ENCODE measurements at regions not wholly inside any gene's neighbourhood (a gene's known extent, or its start where the extent isn't known, plus 50 kb on each side); places are given as distances from the start of the nearest gene placed in this dataset.

DNA sequence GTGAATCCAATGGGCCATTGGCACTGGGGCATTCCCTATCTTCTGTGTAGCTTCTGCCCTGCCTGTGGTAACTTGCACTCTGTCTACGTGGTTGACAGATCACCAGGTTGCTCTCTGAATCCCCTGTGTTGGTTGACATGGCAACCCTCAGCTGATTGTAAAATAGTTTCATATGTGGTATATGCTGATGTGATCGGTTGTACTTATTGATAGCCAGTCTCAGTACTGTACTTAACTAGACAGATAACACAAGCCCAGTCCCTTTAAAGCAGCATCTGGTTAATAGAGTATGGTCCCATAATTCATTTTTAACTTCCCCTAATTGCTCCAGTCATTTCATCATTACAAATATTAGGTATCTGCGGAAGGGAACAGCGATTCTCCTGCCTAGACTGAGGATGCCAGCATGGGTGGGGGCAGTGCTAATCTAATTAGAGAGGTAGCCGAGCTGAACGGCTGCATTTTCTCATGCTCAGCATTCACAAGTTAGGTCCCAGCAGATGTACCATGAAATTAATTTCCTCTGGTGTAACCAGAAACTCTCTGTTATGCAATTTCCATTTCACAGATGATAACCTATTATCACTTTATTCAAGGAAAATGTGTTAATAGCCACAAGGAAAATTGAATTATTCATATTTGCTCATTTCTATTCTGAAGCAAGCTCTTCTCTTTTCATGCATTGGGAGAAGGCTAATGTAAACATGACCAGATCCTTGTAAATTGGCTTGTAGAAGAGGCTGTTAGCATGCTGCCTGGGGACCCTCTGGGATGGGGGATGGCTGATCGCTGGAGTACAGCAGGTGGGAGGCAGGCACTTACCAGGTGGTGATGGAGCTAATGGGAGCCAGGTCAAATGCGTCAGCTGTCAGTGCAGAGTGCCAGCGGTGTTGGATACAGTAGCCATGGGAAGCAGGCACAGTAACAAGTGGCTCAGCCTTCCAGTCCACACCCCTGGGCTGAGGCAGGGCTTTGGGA, 608.3 kb downstream of the GALR1 start:
- DNase-seq (ENCODE audit: low read depth) = no peak

DNA sequence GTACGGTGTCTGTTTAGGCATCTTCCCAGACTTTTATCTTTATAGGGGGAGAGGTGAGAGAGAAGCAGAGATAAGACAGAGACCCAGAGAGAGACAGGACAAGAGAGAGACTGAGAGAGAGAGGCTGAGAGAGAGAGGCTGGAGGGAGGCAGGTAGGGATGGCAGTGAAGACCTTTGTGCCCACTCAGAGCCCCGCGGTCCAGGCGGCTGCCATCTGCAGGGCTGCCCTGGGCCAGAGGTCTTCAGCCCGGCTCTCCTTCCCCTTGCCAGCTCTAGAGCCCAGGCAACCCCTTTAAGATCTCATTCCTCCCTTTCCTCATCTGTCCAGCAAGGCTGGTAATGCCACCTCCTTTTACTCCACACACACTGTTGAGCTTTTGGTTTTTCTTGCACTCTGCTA, 610.0 kb downstream of the GALR1 start:
- no peak for DNase-seq (ENCODE audit: low read depth)

DNA sequence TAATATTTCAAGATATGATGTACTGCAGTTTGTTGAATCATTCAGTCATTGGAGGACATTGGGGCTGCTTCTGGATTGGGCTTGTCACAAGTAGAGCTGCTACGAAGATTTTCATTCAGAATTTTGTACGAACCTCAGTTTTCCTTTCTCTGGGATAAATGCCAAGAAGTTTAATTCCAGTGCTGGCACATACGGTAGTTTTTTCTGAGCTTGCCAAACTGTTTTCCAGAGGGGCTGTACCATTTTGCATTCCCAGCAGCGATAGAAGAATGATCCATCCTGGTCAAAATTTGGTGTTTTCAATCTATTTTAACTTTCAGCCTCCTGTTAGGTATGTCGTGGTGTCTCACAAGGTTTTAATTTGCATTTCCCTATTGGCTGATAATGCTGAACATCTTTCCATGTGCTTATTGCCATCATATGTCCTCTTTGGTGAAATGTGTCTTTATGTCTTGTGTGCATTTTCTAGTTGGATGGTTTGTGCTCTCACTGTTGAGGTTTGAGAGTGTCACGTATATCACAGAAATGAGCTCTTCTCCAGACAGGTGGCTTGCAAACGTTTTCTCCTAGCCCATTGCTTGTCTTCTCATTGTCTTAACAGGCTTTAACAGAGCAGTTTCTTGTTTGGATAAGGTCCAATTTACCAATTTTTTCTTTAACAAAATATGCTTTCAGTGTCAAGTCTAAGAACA, 612.6 kb downstream of the GALR1 start:
- no peak for DNase-seq (ENCODE audit: low read depth)

DNA sequence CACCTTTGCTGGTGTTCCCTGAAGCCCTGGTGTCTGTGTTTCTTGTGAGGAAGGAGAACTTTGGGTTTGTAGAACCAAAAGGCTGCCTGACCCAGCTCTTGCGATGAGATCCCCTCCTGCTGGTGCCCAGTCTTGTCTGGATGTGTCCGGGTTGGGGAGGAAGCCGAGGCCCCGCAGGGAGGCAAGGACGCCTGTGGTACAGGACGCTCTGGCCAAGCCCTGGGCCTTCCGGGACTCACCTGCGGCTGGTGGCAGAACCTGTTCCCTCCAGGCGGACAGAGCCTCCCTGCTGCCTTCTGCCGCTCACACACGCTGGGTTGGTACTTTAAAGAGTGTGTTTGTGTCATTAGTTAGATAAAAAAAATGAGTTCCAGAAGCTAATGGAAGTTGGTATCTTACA, 616.2 kb downstream of the GALR1 start:
- no peak for DNase-seq (ENCODE audit: low read depth)

DNA sequence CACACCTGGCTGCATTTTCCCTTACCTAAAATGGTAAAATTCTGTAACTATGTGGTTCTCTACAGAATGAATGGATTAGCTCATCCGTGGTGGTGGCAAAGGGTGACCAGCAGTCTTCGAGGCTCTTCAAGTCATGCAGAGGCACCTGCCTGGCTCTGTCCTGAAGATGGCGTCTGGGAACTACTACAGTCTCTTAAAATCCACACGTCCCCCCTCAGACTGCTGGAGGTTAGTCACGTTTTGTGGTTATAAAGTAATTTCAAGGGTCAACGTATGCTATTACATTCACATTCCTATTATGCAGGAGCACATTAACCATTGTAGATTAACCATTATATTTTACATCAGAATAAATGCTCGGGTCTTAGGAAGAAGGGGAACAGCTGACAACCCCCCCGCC, 616.7 kb downstream of the GALR1 start:
- DNase-seq (ENCODE audit: low read depth) = no peak

DNA sequence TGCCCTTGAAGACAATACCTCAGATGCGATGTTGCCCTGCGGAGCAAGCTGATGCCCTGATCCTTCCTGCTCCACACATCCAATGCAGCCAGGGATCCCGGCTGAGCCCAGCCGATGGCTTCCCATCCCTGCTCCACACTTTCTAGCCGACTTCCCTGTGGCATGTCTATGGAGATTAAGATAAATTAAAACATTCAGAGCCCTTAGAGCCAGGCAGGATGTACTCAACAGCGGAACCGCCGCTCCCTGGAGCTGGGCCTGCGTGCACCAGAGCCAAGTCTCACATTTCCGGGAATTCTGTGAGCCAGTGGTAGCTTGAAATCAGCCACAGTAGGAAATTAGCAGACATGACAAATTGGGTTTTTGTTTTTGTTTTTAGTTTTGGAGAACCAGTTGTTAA, 620.6 kb downstream of the GALR1 start:
- no peak for DNase-seq (ENCODE audit: low read depth)

DNA sequence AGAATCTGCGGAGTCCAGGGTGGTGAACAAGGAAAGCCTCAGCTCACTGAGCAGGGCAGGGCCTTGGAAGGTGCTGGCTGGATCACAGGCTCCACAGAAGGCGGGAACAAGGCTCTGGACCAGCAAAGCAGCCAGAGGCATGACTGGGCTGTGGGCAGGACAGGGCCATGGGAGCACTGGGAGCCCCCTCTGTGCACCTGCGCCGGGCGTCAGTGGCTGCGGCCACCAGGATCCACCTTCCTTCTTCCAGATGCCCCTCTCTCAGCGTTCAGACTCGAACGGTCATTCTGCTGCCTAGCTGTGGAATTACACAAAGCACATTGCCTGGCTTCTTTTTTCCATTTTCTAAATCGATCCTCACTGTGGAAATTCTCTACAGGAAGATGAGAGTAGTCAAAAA, 621.2 kb downstream of the GALR1 start:
- DNase-seq (ENCODE audit: low read depth) = no peak

DNA sequence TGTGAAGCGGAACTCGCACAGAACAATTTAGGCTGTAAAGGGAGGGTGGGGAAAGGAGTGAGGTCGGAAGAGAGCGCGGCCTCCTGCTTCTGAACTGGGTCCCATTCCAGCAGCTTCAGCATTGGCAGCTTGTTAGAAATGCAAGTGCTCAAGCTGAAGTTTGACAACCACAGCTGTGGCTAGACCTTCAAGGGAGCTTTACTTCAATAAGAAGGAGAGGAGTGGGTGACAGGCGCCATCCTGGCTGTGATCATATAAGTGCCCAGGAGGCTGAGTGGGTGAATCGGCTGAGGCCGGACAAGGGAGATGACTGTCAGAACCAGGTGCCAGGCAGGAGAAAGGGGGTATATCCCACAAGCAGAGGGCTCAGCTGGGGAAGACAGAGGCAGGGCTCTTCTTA, 622.5 kb downstream of the GALR1 start:
- DNase-seq (ENCODE audit: low read depth) = no peak

DNA sequence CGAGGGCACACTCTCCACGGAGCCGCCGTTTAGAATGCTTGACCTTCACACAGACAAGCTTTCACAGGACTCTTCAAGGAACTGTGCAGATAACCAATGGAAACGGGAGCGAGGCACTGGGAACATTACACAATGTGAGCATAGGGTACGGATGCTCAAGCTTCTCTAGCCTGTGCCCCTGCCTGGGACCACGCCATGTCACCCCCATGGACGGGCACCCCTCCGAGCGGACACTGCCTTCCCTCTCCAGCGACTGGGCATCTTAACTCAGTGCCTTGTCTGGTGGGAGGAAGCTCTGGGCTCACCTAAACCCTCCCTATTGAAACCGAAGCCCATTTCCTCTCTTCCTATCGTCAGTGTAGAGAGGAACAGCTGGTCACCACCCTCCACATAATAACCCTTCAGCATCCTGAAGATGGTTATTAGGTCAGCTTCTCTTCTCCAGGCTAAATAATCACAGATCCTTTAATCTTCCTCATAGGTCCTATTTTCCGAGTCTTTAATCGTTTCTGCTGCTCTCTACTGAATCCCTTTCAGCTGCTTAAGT, 626.7 kb downstream of the GALR1 start:
- DNase-seq (ENCODE audit: low read depth) = no peak

DNA sequence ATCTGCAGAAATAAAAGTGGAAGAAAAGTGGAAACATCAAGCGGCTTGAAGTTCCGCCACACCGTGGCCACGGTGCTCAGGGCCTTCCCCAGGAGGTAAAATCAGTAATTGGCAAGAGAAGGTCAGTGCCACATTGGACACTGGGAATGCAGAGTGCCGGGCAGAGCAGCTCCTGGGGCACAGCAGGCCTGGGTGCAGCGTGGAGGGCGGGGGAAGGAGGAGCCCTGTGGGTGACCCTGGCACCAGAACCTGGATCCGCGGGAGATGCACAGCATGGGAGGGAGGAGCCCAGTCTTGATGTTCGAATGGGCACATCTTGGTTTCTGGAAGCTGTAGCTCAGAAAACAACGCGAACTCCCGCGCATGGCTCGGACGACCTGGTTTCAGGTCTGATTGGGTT, 630.2 kb downstream of the GALR1 start:
- DNase-seq (ENCODE audit: low read depth) = no peak

DNA sequence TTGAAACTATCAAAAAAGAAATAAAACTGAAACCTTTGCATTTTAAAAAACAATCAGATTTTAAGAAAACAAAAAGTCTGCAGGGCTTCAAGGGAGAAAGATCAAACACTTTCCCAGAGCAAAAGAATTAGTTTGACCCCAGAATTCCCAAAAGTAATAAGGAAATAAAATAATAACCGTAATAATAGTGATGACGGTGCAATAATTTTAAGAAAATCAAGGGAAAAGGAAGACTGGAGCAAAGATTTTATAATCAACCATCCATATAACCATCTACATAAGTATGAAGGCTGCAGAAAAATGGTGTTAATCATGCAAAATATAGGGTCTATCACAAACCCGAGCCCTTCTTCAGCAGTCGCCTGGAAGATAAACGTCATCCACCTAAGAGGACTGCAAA, 634.8 kb downstream of the GALR1 start:
- DNase-seq (ENCODE audit: low read depth) = no peak

DNA sequence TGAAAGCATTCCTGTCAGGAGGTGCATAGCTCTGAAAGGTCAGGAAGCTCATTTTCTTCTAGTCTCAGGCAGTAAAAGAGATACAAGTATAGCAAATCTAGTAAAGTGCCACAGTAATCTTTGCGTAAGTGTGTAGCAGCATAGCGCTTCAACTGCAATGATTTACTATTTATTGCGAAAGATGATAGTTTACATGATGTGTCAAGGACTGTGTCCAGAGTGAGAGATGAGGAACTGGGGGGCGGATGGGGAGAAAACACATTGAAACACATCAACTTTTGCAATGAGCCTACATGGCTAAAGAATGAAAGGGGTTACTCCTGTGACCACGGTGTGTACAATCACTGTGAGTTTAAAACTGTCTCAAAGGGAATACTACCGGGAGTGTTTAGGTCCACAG, 644.4 kb downstream of the GALR1 start:
- no peak for DNase-seq (ENCODE audit: low read depth)

DNA sequence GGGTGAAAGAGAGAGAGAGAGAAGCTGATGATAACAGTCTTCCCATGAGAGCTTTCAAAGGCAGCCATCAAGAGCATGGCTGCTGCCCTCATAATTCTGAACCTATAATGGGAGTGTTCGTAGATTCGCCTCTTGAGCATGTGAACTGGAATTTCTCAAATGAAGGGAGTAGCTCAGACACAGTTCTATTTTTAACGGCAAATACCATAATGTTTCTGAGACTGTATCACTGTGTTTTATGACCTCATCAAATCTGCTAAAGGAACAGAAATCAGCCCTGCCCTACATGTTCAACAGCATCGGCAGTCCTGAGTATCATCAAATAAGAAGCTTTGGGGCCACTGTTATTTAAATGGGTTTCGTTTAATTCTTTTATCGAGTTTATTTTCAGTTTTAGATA, 645.6 kb downstream of the GALR1 start:
- DNase-seq (ENCODE audit: low read depth) = no peak

DNA sequence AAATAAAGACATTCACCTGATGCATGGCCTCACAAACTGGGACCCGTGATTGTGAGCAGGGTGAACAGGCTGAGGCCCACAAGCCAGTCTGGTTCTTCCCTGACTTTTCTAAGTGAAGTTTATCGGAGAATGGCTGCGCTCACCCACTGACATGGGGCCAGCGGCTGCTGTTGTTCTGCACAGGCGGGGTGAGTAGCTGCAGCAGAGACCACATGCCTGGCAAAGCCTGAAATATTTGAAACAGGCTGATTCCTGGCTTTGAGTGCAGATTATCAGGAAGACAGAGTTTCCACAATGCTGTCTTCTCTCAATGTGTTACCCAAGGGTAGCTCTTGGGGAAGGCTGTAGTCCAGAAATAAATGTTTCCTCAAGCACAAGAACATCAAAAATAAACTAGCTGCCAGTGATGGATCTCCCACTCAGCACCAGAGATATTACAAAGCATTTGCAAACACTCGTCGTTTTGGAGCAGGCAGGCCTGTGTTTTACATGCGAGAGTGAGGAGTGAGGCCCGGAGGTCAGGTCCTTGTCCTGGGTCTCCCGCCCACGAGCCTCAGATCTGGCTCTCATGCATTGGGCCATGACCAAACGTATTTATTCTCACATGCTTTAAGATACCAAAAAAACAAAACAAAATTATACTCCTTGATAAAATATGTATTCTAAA, 647.1 kb downstream of the GALR1 start:
- DNase-seq (ENCODE audit: low read depth) = no peak

DNA sequence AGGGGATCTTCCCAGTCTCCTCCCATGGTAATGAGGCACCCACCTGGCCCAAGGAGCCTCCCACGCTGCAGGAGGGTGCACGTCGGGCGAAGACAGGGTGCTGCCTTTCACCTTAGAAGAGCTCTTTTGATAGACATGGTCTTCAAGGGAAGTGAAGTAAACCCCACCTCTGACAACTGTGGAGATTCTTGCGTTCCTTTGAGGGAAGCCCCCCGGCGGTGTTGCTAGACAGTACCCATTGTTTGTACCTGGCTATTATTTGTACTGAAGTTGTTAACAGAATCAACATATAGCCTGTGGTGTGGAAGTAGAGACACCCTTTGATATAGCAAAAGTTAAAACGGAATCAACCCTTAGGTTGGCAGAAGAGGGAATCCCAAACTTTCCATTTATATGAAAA, 648.0 kb downstream of the GALR1 start:
- DNase-seq (ENCODE audit: low read depth) = no peak

DNA sequence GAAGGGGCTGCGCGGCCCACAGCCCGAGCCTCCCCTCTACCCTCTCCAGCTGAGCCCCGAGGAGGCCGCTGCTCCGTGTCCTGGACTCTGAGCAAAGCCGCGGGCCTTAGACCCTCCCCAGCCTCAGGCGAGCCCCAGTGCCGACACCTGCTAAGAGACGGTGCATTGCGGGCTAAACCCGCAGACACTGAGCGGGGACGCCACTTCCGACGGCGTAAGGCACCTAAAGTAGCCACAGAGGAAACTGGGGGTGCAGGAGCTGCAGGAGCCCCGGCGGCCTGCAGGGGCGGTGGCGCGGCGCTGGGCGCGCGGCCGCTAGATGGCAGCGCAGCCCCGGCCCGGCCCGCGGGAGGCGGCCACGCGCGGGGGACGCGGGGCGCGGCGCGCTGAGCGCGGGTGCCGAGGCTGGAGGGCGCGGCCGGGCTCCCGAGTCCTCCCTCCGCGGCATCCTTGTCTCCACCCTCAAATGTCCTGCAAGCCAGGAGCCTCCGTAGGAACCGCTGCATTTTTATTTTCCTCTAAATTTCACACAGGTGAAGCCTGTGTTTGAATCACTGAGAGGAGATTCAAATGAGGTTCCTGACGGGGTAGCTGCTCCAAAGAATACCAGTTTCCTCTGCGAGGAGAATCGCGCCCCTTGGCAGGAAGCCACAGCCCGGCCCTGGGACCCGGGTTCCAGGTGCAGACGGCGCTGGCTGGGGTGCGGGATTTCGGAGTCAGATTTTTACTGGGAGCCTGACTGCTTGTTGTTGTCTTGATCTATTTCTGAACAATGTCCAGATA, 650.5 kb downstream of the GALR1 start:
- DNase-seq (ENCODE audit: low read depth) = no peak

DNA sequence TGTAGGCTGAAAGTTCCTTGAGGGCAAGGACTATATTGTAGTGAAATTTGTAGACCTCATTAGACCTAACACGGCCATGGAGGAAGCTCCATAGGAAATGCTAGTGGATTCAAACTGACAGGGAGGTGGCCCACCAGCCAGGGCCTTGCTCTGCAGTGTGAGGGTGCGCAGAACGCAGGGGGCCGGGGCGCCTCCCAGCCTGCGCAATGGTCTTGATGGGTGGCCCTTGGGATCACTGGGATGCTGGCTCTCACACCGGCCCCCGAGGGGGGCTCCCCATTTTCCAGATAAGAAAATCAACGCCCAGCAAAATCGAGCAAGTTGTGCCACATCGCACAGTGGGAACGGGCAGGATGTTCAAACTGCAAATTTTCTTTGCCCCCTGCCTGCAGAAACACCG, 655.4 kb downstream of the GALR1 start:
- no peak for DNase-seq (ENCODE audit: low read depth)

DNA sequence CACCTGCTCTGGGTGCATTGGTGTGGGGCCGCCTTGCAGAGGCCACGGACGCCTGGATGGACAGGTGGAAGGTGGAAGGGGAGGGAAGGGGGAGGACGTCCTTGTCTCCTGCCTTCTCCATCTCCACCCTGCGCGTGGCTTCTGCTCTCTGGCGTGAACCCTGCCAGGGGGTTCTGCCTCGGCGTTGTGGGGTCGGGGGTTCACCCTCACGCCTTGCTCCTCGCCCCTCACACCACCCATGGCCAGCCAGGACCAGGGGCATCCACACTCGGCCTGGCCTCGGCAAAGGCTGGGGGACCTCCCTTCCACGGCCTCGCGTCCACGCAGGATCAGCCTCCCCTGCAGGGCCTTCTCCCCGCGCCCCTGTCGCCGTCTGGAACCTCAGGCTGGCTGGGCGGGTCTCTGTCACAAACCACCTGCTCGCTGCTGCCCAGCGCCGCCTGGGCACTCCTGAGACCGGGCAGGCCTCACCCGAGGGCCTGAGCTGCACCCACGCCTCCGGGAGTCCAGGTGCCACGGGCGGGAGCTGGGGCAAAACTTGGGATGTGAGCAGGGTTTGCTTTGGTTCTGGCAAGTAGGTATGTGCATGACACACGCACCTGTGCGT, 655.9 kb downstream of the GALR1 start:
- no peak for DNase-seq (ENCODE audit: low read depth)

DNA sequence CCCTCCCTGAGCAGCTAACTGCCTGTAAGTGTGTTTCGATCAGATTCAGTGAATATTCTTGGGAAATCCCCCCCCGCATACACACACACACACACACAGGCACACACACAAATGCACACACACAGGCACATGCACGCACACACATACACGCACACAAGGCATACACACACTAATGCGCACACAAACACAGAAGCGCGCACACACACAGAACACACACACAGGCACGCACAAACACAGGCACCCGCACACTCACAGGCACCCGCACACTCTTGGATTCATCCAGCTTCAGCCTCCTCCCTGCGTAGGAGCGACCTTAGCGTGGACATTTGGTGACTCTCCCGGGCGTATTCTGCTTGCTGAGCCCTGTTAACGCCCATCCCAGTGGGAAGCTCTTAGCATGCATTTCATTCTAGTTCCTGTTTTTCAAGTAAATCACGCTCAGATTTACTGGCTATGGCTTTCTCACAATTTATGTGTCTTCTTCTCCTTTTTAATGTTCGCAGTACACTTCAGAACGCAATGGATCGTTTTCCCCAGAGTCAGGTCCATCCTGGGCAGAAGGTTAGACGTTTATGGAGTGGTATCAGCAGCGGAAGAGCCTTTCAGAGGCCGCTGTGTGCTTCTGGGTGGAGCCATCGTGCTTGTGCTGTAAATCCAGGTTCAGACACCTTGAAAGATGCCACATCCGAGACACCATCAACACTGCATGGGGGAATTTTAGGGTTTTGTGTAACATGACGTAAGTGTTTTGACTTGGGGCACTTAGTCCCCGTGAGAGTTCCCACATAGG, 656.6 kb downstream of the GALR1 start:
- DNase-seq (ENCODE audit: low read depth) = no peak

DNA sequence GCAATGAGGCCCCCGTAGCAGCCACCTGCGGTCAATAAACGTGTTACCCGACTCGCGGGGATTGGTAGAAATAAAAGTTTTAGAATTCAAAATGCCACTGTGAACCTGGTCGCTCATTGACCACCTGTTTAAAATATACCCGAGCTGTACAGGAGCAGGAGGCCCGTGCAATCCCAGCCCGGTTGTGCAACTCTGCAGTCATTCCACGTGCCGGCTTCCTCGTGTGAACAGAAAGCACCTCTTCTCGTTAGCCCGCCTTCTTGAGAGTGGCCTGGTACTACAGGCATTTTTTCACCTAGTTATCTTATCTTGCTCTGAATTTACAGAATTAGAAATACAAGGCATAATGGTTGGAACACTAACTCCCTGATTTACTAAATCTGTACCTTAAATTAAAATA, 660.7 kb downstream of the GALR1 start:
- no peak for DNase-seq (ENCODE audit: low read depth)
